ENCODE measurements at regions not wholly inside any gene's neighbourhood (a gene's known extent, or its start where the extent isn't known, plus 50 kb on each side); places are given as distances from the start of the nearest gene placed in this dataset.

- TF ChIP-seq CTCF (IDR thresholded peaks at IDR 0.05) (no peak), POLR2A (IDR thresholded peaks at IDR 0.05) (no peak)
Measured at GRCh38 chr5:74286734-74287695, 353.5 kb downstream of the ENC1 start.
